HepG2 (cell line): ENCODE measurements at regions not wholly inside any gene's neighbourhood (a gene's known extent, or its start where the extent isn't known, plus 50 kb on each side); places are given as distances from the start of the nearest gene placed in this dataset.

ENCODE experiments used
- CENPBD1 ChIP-seq: sonication (generic); formaldehyde crosslinking; IDR thresholded peaks from 2 replicates; pipeline ENCODE4 v1.8.0; 2022; ENCODE audit warnings: missing genetic modification reagents, low read depth, mild to moderate bottlenecking, borderline replicate concordance
- CHD2 ChIP-seq: IDR thresholded peaks from 2 replicates; pipeline ENCODE4 v1.6.1; 2011; ENCODE audit warnings: low read depth, low read length, improper control_type of control experiment
- GABPA ChIP-seq, 2 experiments: IDR thresholded peaks; 2 replicates each; pipeline ENCODE4 v1.6.1; 2011 to 2016; ENCODE audit warnings: low read depth in 2 of 2, low read length in 1 of 2, missing biosample characterization in 1 of 2, missing genetic modification characterization in 1 of 2
- JUNB ChIP-seq: sonication (generic); formaldehyde crosslinking; IDR thresholded peaks from 2 replicates; pipeline ENCODE4 v1.8.0; 2022; ENCODE audit warnings: missing genetic modification reagents, mild to moderate bottlenecking, borderline replicate concordance
- PHF21A ChIP-seq: sonication (generic); formaldehyde crosslinking; IDR thresholded peaks from 2 replicates; pipeline ENCODE4 v1.5.0; 2020; ENCODE audit warnings: mild to moderate bottlenecking, missing genetic modification reagents
- SP140L ChIP-seq: sonication (generic); formaldehyde crosslinking; IDR thresholded peaks from 2 replicates; pipeline ENCODE4 v1.4.0; 2020; ENCODE audit warnings: missing genetic modification reagents, borderline replicate concordance
- TCF12 ChIP-seq, 2 experiments: fragments of 450-650 bp in 1 of 2; sonication (generic) in 1 of 2; formaldehyde crosslinking in 1 of 2; IDR thresholded peaks; 2 replicates each; pipeline versions ENCODE4 v1.6.1 to v1.8.0; 2017 to 2022; ENCODE audit warnings: antibody characterized with exemption in 1 of 2, mild to moderate bottlenecking in 1 of 2, missing genetic modification reagents in 1 of 2, moderate library complexity in 1 of 2
- ZBTB4 ChIP-seq: sonication (generic); formaldehyde crosslinking; IDR thresholded peaks from 2 replicates; pipeline ENCODE4 v1.4.0; 2020; ENCODE audit warnings: missing genetic modification reagents, mild to moderate bottlenecking, borderline replicate concordance
- ZNF124 ChIP-seq: sonication (generic); formaldehyde crosslinking; IDR thresholded peaks from 2 replicates; pipeline ENCODE4 v1.4.0; 2020; ENCODE audit warnings: missing genetic modification reagents
- TF ChIP-seq, protein P1 (sequence below): sonication (generic); formaldehyde crosslinking; IDR thresholded peaks from 2 replicates; pipeline ENCODE4 v1.5.0; 2020; ENCODE audit warnings: mild to moderate bottlenecking, missing genetic modification reagents, moderate library complexity
- TF ChIP-seq, protein P2 (sequence below): sonication (generic); formaldehyde crosslinking; IDR thresholded peaks from 2 replicates; pipeline ENCODE4 v1.4.0; 2020; ENCODE audit warnings: missing genetic modification reagents
- TF ChIP-seq, protein P3 (sequence below): sonication (generic); formaldehyde crosslinking; IDR thresholded peaks from 2 replicates; pipeline ENCODE4 v1.4.0; 2020; ENCODE audit warnings: missing genetic modification reagents
- TF ChIP-seq, protein P4 (sequence below): sonication (generic); formaldehyde crosslinking; IDR thresholded peaks from 2 replicates; pipeline ENCODE4 v1.8.0; 2022; ENCODE audit warnings: mild to moderate bottlenecking, missing genetic modification reagents

DNA sequence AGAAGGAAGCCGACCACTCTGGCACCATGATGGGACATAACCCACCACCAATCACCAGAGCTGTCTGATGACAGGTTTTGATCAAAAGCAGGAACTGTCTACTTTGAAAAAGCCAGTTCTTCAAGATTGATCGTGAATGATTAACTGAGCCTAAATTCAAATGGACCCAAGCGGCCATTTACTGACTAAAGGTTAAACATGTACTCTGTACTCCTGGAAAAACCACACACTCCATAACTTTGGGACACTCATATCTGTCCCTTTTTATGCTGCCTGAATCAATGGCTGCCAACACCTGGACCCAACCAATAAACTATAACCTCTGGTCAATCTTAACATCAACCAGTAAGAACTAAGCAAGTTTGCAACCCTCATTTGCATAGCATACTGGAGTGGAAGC lies 206.6 kb downstream of the URB2 start:
- TF ChIP-seq CENPBD1 (no peak), CHD2 (no peak), PHF21A (no peak), JUNB (CRISPR knock-in tag) (no peak), GABPA (IDR thresholded peaks at IDR 0.05; ENCODE audit: low read depth, low read length) (no peak), GABPA (CRISPR knock-in tag; IDR thresholded peaks at IDR 0.05; ENCODE audit: low read depth) (no peak), SP140L (CRISPR knock-in tag) (no peak), ZBTB4 (CRISPR knock-in tag) (no peak), ZNF124 (CRISPR knock-in tag) (no peak), TCF12 (IDR thresholded peaks at IDR 0.05) (no peak), TCF12 (CRISPR knock-in tag; IDR thresholded peaks at IDR 0.05) (no peak)
- TF ChIP-seq, protein P1, sequence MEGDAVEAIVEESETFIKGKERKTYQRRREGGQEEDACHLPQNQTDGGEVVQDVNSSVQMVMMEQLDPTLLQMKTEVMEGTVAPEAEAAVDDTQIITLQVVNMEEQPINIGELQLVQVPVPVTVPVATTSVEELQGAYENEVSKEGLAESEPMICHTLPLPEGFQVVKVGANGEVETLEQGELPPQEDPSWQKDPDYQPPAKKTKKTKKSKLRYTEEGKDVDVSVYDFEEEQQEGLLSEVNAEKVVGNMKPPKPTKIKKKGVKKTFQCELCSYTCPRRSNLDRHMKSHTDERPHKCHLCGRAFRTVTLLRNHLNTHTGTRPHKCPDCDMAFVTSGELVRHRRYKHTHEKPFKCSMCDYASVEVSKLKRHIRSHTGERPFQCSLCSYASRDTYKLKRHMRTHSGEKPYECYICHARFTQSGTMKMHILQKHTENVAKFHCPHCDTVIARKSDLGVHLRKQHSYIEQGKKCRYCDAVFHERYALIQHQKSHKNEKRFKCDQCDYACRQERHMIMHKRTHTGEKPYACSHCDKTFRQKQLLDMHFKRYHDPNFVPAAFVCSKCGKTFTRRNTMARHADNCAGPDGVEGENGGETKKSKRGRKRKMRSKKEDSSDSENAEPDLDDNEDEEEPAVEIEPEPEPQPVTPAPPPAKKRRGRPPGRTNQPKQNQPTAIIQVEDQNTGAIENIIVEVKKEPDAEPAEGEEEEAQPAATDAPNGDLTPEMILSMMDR (CRISPR knock-in tag) = no peak
- TF ChIP-seq, protein P2, sequence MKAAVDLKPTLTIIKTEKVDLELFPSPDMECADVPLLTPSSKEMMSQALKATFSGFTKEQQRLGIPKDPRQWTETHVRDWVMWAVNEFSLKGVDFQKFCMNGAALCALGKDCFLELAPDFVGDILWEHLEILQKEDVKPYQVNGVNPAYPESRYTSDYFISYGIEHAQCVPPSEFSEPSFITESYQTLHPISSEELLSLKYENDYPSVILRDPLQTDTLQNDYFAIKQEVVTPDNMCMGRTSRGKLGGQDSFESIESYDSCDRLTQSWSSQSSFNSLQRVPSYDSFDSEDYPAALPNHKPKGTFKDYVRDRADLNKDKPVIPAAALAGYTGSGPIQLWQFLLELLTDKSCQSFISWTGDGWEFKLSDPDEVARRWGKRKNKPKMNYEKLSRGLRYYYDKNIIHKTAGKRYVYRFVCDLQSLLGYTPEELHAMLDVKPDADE (CRISPR knock-in tag) = no peak
- TF ChIP-seq, protein P3, sequence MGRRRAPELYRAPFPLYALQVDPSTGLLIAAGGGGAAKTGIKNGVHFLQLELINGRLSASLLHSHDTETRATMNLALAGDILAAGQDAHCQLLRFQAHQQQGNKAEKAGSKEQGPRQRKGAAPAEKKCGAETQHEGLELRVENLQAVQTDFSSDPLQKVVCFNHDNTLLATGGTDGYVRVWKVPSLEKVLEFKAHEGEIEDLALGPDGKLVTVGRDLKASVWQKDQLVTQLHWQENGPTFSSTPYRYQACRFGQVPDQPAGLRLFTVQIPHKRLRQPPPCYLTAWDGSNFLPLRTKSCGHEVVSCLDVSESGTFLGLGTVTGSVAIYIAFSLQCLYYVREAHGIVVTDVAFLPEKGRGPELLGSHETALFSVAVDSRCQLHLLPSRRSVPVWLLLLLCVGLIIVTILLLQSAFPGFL (CRISPR knock-in tag) = no peak
- TF ChIP-seq, protein P4, sequence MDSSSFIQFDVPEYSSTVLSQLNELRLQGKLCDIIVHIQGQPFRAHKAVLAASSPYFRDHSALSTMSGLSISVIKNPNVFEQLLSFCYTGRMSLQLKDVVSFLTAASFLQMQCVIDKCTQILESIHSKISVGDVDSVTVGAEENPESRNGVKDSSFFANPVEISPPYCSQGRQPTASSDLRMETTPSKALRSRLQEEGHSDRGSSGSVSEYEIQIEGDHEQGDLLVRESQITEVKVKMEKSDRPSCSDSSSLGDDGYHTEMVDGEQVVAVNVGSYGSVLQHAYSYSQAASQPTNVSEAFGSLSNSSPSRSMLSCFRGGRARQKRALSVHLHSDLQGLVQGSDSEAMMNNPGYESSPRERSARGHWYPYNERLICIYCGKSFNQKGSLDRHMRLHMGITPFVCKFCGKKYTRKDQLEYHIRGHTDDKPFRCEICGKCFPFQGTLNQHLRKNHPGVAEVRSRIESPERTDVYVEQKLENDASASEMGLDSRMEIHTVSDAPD (CRISPR knock-in tag) = no peak
